ENCODE measurements at regions not wholly inside any gene's neighbourhood (a gene's known extent, or its start where the extent isn't known, plus 50 kb on each side); places are given as distances from the start of the nearest gene placed in this dataset.

DNA sequence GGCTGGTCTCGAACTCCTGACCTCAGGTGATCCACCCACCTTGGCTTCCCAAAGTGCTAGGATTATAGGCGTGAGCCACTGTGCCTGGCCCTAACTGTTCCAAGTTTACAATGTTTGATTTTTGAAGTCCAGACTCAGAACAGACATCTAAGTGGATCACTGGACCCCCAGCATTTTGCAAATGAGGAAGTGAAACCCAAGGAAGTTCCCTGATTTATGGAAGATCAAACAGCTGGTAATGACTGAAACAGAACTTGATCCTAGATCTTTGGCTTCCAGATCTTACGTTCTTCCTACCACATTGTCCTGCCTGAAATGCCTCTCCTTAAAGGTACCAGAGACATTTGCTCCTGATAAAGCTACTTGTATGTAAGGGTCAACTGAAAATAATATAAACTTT is 58.3 kb upstream of the NCOA1 start:
- no peak overlapping the region for H4K8ac ChIP-seq (ENCODE audit: low read depth, low read length)
- H3K9ac ChIP-seq (ENCODE audit: low read length): no peak overlapping the region
- H3K27ac ChIP-seq (ENCODE audit: low read depth, low read length): no peak overlapping the region
- H3K56ac ChIP-seq (ENCODE audit: low read length): no peak overlapping the region
- no peak overlapping the region for H4K5ac ChIP-seq (ENCODE audit: low read length)
- H2BK15ac ChIP-seq (replicated peaks; ENCODE audit: low read depth): no peak overlapping the region
- H2AK5ac ChIP-seq (ENCODE audit: low read length): no peak overlapping the region
- H3K27me3 ChIP-seq (ENCODE audit: insufficient read depth, low read length, poor library complexity): no peaks in the 10 kb centered on the region
- no peak overlapping the region for H2BK120ac ChIP-seq (ENCODE audit: low read depth, low read length)
- H3K18ac ChIP-seq (ENCODE audit: low read length): no peak overlapping the region
- no peak overlapping the region for H3K23ac ChIP-seq (ENCODE audit: low read length)
- no CpG with 5 or more reads among the region's 3 CpGs for WGBS (ENCODE audit: extremely low coverage, insufficient coverage, low lambda C conversion rate)
- no peak overlapping the region for H3K4me2 ChIP-seq (ENCODE audit: low read length)
- no peaks in the 10 kb centered on the region for H3K79me1 ChIP-seq (ENCODE audit: low read length)
- H3K4me3 ChIP-seq (ENCODE audit: low read length): no peak overlapping the region
- H3K79me2 ChIP-seq (ENCODE audit: control insufficient read depth, insufficient read depth, low read length): no peaks in the 10 kb centered on the region
- no peak for DNase-seq
- peaks cover 2% of the 10 kb centered on the region for H3K4me1 ChIP-seq (ENCODE audit: control insufficient read depth, low read depth, low read length)
- H3K4ac ChIP-seq (ENCODE audit: low read depth, low read length): no peak overlapping the region
- H3K36me3 ChIP-seq (ENCODE audit: control insufficient read depth, insufficient read depth, low read length): no peaks in the 10 kb centered on the region
- H2BK5ac ChIP-seq (ENCODE audit: low read length): no peak overlapping the region

DNA sequence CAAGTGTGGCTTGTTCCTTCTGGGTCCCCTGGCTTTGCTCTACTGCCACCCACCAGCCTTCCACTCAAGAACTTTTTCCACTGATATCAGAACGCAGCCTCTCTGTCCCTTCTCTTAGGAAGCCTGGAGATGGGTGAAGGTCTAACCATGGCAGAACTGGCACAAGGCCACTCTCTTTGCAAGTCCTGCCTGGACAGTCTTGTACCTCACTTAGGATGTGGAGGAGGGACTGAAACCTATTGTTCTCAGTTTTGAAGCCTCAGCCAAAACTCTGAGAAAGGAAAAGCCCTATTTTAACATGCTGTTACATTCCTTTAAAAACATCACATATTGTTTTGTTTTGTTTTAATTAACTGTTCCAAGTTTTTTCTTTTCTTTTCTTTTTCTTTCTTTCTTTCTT is 58.9 kb upstream of the NCOA1 start:
- Histone ChIP-seq H3K18ac (ENCODE audit: low read length) (no peak overlapping the region), H3K79me1 (ENCODE audit: low read length) (no peaks in the 10 kb centered on the region), H2BK120ac (ENCODE audit: low read depth, low read length) (no peak overlapping the region), H3K4me2 (ENCODE audit: low read length) (no peak overlapping the region), H3K79me2 (ENCODE audit: control insufficient read depth, insufficient read depth, low read length) (no peaks in the 10 kb centered on the region), H3K56ac (ENCODE audit: low read length) (no peak overlapping the region), H3K4me1 (ENCODE audit: control insufficient read depth, low read depth, low read length) (peaks cover 2% of the 10 kb centered on the region), H3K27me3 (ENCODE audit: insufficient read depth, low read length, poor library complexity) (no peaks in the 10 kb centered on the region), H3K27ac (ENCODE audit: low read depth, low read length) (no peak overlapping the region), H3K36me3 (ENCODE audit: control insufficient read depth, insufficient read depth, low read length) (no peaks in the 10 kb centered on the region), H2BK15ac (replicated peaks; ENCODE audit: low read depth) (no peak overlapping the region), H2BK5ac (ENCODE audit: low read length) (no peak overlapping the region), H4K5ac (ENCODE audit: low read length) (no peak overlapping the region), H2AK5ac (ENCODE audit: low read length) (no peak overlapping the region), H3K4ac (ENCODE audit: low read depth, low read length) (no peak overlapping the region), H3K23ac (ENCODE audit: low read length) (no peak overlapping the region), H3K9ac (ENCODE audit: low read length) (no peak overlapping the region), H3K4me3 (ENCODE audit: low read length) (no peak overlapping the region), H4K8ac (ENCODE audit: low read depth, low read length) (no peak overlapping the region)
- no CpG with 5 or more reads among the region's 1 CpG for WGBS (ENCODE audit: extremely low coverage, insufficient coverage, low lambda C conversion rate)
- no peak for DNase-seq

GRCh38 chr2:24429197-24430074 is 61.6 kb upstream of the NCOA1 start:
- Histone ChIP-seq H3K36me3 (ENCODE audit: control insufficient read depth, insufficient read depth, low read length) (no peaks in the 10 kb centered on the region), H3K4ac (ENCODE audit: low read depth, low read length) (no peak overlapping the region), H3K27me3 (ENCODE audit: insufficient read depth, low read length, poor library complexity) (no peaks in the 10 kb centered on the region), H3K56ac (ENCODE audit: low read length) (no peak overlapping the region), H3K79me2 (ENCODE audit: control insufficient read depth, insufficient read depth, low read length) (no peaks in the 10 kb centered on the region), H4K8ac (ENCODE audit: low read depth, low read length) (no peak overlapping the region), H2BK15ac (replicated peaks; ENCODE audit: low read depth) (no peak overlapping the region), H3K9ac (ENCODE audit: low read length) (no peak overlapping the region), H3K4me3 (ENCODE audit: low read length) (no peak overlapping the region), H3K23ac (ENCODE audit: low read length) (no peak overlapping the region), H2BK120ac (ENCODE audit: low read depth, low read length) (no peak overlapping the region), H4K5ac (ENCODE audit: low read length) (no peak overlapping the region), H3K18ac (ENCODE audit: low read length) (no peak overlapping the region), H2BK5ac (ENCODE audit: low read length) (no peak overlapping the region), H2AK5ac (ENCODE audit: low read length) (no peak overlapping the region), H3K4me1 (ENCODE audit: control insufficient read depth, low read depth, low read length) (no peaks in the 10 kb centered on the region), H3K27ac (ENCODE audit: low read depth, low read length) (no peak overlapping the region), H3K4me2 (ENCODE audit: low read length) (no peak overlapping the region), H3K79me1 (ENCODE audit: low read length) (no peaks in the 10 kb centered on the region)
- no peak for DNase-seq
- 100% methylated on average over 3 of the region's 14 CpGs for WGBS (ENCODE audit: extremely low coverage, insufficient coverage, low lambda C conversion rate)

DNA sequence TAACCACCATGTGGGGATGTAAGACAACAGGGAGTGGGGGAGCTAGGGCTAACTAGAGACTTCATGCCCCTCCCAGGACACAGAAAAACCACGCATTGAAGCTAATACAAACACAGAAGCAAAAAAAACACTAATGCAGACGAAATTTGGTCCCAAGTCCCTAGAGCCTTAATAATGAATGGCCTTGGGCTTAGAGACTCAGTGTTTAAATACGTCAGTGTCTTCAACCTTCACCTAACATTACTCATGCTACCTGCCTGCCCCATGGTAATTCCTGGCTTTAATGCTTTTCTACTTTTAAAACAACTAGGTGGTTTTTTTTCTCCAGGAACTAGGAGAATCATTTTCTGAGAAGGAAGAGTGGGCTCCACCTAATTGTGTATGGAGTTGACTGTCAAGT is 64.1 kb upstream of the ITSN2 start:
- H2BK120ac ChIP-seq (ENCODE audit: low read depth, low read length): no peak overlapping the region
- H3K4me2 ChIP-seq (ENCODE audit: low read length): no peak overlapping the region
- no peaks in the 10 kb centered on the region for H3K36me3 ChIP-seq (ENCODE audit: control insufficient read depth, insufficient read depth, low read length)
- no peak overlapping the region for H3K27ac ChIP-seq (ENCODE audit: low read depth, low read length)
- no peak overlapping the region for H3K18ac ChIP-seq (ENCODE audit: low read length)
- H3K79me1 ChIP-seq (ENCODE audit: low read length): no peaks in the 10 kb centered on the region
- H3K79me2 ChIP-seq (ENCODE audit: control insufficient read depth, insufficient read depth, low read length): no peaks in the 10 kb centered on the region
- no peak overlapping the region for H2BK15ac ChIP-seq (replicated peaks; ENCODE audit: low read depth)
- H3K27me3 ChIP-seq (ENCODE audit: insufficient read depth, low read length, poor library complexity): no peaks in the 10 kb centered on the region
- H3K4ac ChIP-seq (ENCODE audit: low read depth, low read length): no peak overlapping the region
- H4K8ac ChIP-seq (ENCODE audit: low read depth, low read length): no peak overlapping the region
- H3K23ac ChIP-seq (ENCODE audit: low read length): no peak overlapping the region
- H3K56ac ChIP-seq (ENCODE audit: low read length): no peak overlapping the region
- no peak overlapping the region for H2BK5ac ChIP-seq (ENCODE audit: low read length)
- DNase-seq: no peak
- no peak overlapping the region for H3K4me3 ChIP-seq (ENCODE audit: low read length)
- no peak overlapping the region for H4K5ac ChIP-seq (ENCODE audit: low read length)
- no peak overlapping the region for H2AK5ac ChIP-seq (ENCODE audit: low read length)
- H3K4me1 ChIP-seq (ENCODE audit: control insufficient read depth, low read depth, low read length): no peaks in the 10 kb centered on the region
- no CpG with 5 or more reads among the region's 3 CpGs for WGBS (ENCODE audit: extremely low coverage, insufficient coverage, low lambda C conversion rate)
- H3K9ac ChIP-seq (ENCODE audit: low read length): no peak overlapping the region

- H3K79me2 ChIP-seq (ENCODE audit: control insufficient read depth, insufficient read depth, low read length): no peaks in the 10 kb centered on the region
- H3K27me3 ChIP-seq (ENCODE audit: insufficient read depth, low read length, poor library complexity): no peaks in the 10 kb centered on the region
- no peak overlapping the region for H3K56ac ChIP-seq (ENCODE audit: low read length)
- no peak overlapping the region for H2AK5ac ChIP-seq (ENCODE audit: low read length)
- DNase-seq: no peak
- no peak overlapping the region for H2BK5ac ChIP-seq (ENCODE audit: low read length)
- no CpG with 5 or more reads among the region's 3 CpGs for WGBS (ENCODE audit: extremely low coverage, insufficient coverage, low lambda C conversion rate)
- H3K4me1 ChIP-seq (ENCODE audit: control insufficient read depth, low read depth, low read length): no peaks in the 10 kb centered on the region
- H2BK120ac ChIP-seq (ENCODE audit: low read depth, low read length): no peak overlapping the region
- H3K23ac ChIP-seq (ENCODE audit: low read length): no peak overlapping the region
- no peak overlapping the region for H3K4me2 ChIP-seq (ENCODE audit: low read length)
- H3K36me3 ChIP-seq (ENCODE audit: control insufficient read depth, insufficient read depth, low read length): no peaks in the 10 kb centered on the region
- no peak overlapping the region for H3K4ac ChIP-seq (ENCODE audit: low read depth, low read length)
- H4K5ac ChIP-seq (ENCODE audit: low read length): no peak overlapping the region
- H4K8ac ChIP-seq (ENCODE audit: low read depth, low read length): no peak overlapping the region
- no peaks in the 10 kb centered on the region for H3K79me1 ChIP-seq (ENCODE audit: low read length)
- H3K27ac ChIP-seq (ENCODE audit: low read depth, low read length): no peak overlapping the region
- no peak overlapping the region for H3K9ac ChIP-seq (ENCODE audit: low read length)
- no peak overlapping the region for H2BK15ac ChIP-seq (replicated peaks; ENCODE audit: low read depth)
- H3K4me3 ChIP-seq (ENCODE audit: low read length): no peak overlapping the region
- no peak overlapping the region for H3K18ac ChIP-seq (ENCODE audit: low read length)
These were observed 62.8 kb upstream of the ITSN2 start for GRCh38 chr2:24423095-24423494.

DNA sequence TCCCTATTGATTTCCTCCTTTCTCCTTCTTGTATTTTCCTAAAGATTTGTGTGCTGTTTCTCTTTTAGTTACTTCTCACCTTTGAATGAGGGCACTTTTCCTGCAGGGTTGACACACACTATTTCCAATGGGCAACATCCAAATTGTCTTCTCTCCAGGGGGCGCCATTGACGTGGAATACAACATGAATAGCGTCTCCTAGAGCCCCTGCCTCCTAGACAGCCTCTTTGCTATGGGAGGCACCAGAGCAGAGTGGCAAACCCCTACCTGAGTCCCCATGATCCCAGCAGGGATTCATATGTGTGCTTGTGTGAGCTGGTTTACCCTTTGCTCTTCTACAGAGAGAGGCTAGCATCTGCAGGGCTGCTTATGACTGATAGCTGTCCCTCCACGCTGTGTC is 61.3 kb upstream of the ITSN2 start:
- H2BK120ac ChIP-seq (ENCODE audit: low read depth, low read length): no peak overlapping the region
- WGBS (ENCODE audit: extremely low coverage, insufficient coverage, low lambda C conversion rate): no CpG with 5 or more reads among the region's 4 CpGs

More for the DNA sequence above, 61.3 kb upstream of the ITSN2 start:
- Histone ChIP-seq H3K27ac (ENCODE audit: low read depth, low read length) (no peak overlapping the region), H2BK15ac (replicated peaks; ENCODE audit: low read depth) (no peak overlapping the region), H2BK5ac (ENCODE audit: low read length) (no peak overlapping the region), H3K4me1 (ENCODE audit: control insufficient read depth, low read depth, low read length) (no peaks in the 10 kb centered on the region), H3K4ac (ENCODE audit: low read depth, low read length) (no peak overlapping the region), H3K4me3 (ENCODE audit: low read length) (no peak overlapping the region), H3K18ac (ENCODE audit: low read length) (no peak overlapping the region), H3K23ac (ENCODE audit: low read length) (no peak overlapping the region), H3K79me1 (ENCODE audit: low read length) (no peaks in the 10 kb centered on the region), H3K79me2 (ENCODE audit: control insufficient read depth, insufficient read depth, low read length) (no peaks in the 10 kb centered on the region), H4K8ac (ENCODE audit: low read depth, low read length) (no peak overlapping the region), H4K5ac (ENCODE audit: low read length) (no peak overlapping the region), H3K27me3 (ENCODE audit: insufficient read depth, low read length, poor library complexity) (no peaks in the 10 kb centered on the region), H3K36me3 (ENCODE audit: control insufficient read depth, insufficient read depth, low read length) (no peaks in the 10 kb centered on the region), H3K4me2 (ENCODE audit: low read length) (no peak overlapping the region), H3K56ac (ENCODE audit: low read length) (no peak overlapping the region), H3K9ac (ENCODE audit: low read length) (no peak overlapping the region), H2AK5ac (ENCODE audit: low read length) (no peak overlapping the region)
- DNase-seq: peak; percentile 82
